MG63 (cell line): ENCODE measurements at regions not wholly inside any gene's neighbourhood (a gene's known extent, or its start where the extent isn't known, plus 50 kb on each side); places are given as distances from the start of the nearest gene placed in this dataset.
"Not testable (repeated sequence)": the region's sequence is repeated elsewhere in the genome, so short reads cannot be mapped to it uniquely, and the experiment has no call there.

Source experiments
- DNase-seq: peaks from one replicate; pipeline ENCODE4 v3.0.0-alpha.2; 2020
- H3K27me3 ChIP-seq: fragments of 250-450 bp; sonication (Bioruptor Pico); 2 replicates; pipeline ENCODE4 v1.5.1; 2020; ENCODE audit warnings: mild to moderate bottlenecking, moderate library complexity
- H3K36me3 ChIP-seq: fragments of 250-450 bp; sonication (Bioruptor Pico); 2 replicates; pipeline ENCODE4 v1.5.1; 2020; ENCODE audit warnings: mild to moderate bottlenecking, moderate library complexity
- H3K4me3 ChIP-seq: fragments of 250-450 bp; sonication (Bioruptor Pico); 2 replicates; pipeline ENCODE4 v1.5.1; 2020; ENCODE audit warnings: mild to moderate bottlenecking, moderate library complexity
- H3K9me3 ChIP-seq: fragments of 250-450 bp; sonication (Bioruptor Pico); 2 replicates; pipeline ENCODE4 v1.5.1; 2020; ENCODE audit warnings: mild to moderate bottlenecking, moderate library complexity

DNA sequence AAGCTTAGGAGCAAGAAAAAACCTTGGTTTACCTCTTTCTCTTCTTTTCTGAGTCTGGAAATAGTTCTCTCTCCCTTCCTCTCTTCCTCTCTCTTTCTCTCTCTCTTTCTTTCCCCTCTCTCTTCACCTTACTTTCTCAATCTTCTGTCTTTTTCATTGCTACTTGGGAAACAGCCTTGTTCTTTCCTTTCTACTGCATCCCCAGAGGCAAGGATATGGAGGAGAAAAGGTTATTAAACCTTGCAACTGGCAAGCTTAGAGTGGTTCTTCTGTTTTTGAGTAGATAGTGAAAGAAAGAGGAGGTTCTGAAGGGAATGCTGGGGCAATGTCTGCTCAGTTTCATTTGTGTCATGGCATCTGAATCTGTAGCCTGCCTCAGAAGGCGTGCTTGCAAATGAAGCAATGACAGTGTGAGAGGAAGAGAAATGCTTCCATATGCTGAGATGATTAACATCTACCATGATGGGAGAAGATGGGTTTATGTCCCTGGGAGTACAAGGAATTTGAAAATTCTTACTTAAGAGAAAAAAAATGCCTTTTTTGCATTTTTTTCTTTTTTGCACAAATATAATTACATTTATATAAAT lies 190.6 kb downstream of the CEP135 start:
- Histone ChIP-seq H3K9me3 (no peaks in the 10 kb centered on the region), H3K27me3 (no peaks in the 10 kb centered on the region), H3K36me3 (no peaks in the 10 kb centered on the region), H3K4me3 (no peak overlapping the region)
- DNase-seq, result no peak

DNA sequence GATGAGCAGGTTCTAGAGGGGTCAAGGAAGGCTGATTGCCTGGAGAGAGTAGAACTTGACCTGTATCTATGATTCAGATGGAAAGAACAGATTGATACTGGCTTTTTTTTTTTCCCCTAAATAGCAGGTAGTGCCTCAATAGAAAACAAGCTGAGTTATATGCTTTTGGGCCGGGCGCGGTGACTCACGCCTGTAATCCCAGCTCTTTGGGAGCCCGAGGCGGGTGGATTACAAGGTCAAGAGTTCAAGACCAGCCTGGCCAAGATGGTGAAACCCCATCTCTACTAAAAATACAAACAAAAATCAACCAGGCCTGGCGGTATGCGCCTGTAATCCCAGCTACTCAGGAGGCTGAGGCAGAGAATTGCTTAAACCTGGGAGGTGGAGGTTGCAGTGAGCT lies 186.1 kb downstream of the CEP135 start:
- not testable (repeated sequence) for H3K27me3 ChIP-seq, H3K9me3 ChIP-seq, H3K36me3 ChIP-seq, H3K4me3 ChIP-seq
- peak; percentile 71 for DNase-seq

DNA sequence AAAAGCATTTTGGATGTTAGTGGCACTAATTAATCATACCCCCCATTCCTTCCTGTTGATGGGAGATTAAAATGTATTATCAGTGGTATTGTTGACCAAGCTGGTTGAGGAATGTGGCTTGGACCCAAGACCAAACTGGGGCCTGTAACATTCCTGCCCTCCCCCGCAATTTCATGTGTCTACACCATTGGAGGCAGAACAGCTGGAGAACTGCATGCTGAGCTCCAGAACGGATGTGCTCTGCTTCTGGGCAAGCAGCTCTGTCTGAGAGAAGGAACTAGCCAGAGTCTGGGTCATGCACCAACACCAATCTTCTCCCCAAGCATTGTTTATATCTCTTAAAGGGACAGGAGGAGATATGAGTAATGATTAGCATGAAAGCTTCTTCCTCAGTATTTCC lies 185.5 kb downstream of the CEP135 start:
- H3K9me3 ChIP-seq, result no peaks in the 10 kb centered on the region
- no peaks in the 10 kb centered on the region for H3K27me3 ChIP-seq
- DNase-seq, result peak; percentile 76
- no peak overlapping the region for H3K4me3 ChIP-seq
- no peaks in the 10 kb centered on the region for H3K36me3 ChIP-seq

DNA sequence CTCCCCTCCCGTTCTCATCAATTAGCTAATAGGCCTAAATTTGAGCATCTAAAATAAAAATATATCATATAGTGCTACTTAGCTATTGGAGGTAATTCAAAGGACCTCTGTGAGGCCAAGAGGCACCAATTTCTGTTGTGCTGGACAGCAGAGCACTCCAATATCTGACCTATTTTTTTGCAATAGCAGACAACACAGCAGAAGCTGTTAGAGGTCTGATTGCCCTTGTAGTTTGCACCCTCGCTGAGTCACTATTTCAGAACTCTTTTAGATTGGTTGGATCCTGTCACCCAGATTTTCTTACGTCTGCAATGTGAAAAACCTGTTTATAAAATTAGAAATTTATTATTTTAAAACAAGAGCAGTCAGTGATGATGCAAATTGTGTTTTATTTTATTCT lies 184.1 kb downstream of the CEP135 start:
- Histone ChIP-seq H3K36me3 (no peaks in the 10 kb centered on the region), H3K27me3 (no peaks in the 10 kb centered on the region), H3K9me3 (no peaks in the 10 kb centered on the region), H3K4me3 (no peak overlapping the region)
- no peak for DNase-seq

DNA sequence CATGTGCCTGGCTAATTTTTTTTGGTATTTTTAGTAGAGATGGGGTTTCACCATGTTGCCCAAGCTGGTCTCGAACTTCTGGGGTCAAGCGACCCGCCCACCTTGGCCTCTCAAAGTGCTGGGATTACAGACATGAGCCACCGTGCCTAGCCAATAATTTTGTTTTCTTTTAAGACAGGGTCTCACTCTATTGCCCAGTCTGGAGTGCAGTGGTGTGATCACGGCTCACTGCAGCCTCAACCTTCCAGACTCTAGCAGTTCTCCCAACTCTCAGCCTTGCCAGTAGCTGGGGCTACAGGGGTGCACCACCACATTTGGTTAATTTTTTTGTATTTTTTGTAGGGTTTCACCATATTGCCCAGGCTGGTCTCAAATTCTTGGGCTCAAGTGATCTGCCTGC lies 183.4 kb downstream of the CEP135 start:
- H3K9me3 ChIP-seq, DNase-seq, H3K27me3 ChIP-seq, H3K4me3 ChIP-seq, H3K36me3 ChIP-seq: not testable (repeated sequence)

DNA sequence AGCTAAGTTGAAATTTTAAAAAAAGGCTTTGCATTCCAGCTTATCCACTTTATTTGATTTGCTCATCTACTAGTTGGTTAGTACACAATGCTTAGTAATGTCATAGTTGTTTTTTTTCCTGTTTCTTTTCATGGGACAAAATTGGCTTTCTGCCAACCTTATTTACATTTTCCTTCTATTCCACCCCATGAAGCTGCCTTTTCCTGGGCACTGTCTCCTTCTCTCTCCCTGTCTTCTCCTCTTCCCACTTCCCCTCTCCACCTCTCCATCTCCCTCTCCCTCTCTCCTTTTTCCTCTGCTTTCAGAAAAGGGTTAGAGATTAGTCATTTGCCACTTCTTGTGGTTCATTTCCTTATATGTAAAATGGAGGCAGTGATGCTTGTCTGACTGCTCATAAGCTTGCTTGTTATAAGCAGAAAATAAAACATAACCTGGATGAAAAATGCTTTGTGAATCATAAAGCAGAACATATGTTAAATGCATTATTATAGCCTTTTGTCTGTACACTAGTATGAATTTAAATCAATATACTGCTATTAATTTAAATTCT lies 181.9 kb downstream of the CEP135 start:
- Histone ChIP-seq H3K36me3 (no peaks in the 10 kb centered on the region), H3K27me3 (no peaks in the 10 kb centered on the region), H3K9me3 (no peaks in the 10 kb centered on the region), H3K4me3 (no peak overlapping the region)
- no peak for DNase-seq

DNA sequence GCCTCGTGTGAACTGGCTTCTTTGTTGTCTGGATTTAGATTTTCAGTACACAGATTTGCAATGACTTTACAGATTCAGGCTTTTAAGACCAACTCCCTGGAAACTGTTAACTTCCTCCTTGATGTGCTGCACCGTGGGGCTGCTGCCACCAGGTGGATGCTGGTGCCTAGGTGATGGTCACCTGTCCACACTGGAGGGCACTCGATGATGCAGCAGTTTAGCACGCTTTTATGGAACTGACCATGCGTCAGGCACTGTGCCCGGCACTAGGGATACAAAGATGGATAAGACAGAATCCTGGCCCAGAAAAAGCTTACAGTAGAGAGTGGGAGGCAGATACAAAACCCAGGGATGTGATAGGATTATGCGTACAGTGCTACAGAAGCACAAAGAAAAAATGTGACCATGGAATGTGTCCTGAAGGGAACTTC lies 180.7 kb downstream of the CEP135 start:
- DNase-seq, result no peak
- Histone ChIP-seq H3K27me3 (no peaks in the 10 kb centered on the region), H3K4me3 (no peak overlapping the region), H3K36me3 (no peaks in the 10 kb centered on the region), H3K9me3 (no peaks in the 10 kb centered on the region)

DNA sequence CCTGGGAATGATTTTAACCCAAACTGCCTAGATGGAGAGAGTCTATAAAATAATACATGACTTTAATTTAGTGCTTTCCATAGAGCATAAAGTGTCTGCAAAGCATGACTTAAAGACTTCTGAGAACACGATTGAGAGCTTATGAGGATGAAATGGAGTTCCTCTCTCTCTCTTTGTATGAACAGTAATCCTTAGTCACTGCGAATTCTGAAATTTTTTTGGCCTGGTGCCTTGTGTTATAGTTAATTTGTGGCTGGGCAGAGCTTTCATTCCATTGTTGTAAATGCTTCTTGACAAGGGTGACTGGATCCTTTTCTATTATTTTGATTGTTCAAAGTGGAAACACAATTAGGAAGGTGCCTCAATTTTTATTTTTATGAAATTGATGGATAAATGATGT lies 179.5 kb downstream of the CEP135 start:
- H3K36me3 ChIP-seq, result no peaks in the 10 kb centered on the region
- H3K27me3 ChIP-seq, result no peaks in the 10 kb centered on the region
- no peaks in the 10 kb centered on the region for H3K9me3 ChIP-seq
- H3K4me3 ChIP-seq, result no peak overlapping the region
- DNase-seq, result peak; percentile 19

DNA sequence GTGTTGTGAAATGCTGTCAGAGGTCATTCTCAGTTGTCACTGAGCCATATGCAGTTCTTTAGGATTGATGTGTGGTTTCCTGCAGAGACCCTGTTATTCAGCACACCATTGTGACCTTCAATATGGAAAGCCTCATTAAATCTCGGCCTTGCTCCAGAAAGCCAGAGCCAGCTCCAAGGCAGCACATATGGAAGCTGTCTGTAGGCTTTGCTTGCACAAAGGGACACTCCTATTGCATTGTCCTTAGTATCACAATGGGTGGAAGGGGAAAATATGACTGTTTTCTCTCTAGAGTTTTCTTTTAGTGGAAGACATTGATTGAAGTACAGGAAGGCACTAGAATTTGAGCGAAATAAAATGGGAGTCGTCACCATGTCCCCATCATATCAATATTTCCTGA lies 179.0 kb downstream of the CEP135 start:
- Histone ChIP-seq H3K4me3 (no peak overlapping the region), H3K36me3 (no peaks in the 10 kb centered on the region), H3K9me3 (no peaks in the 10 kb centered on the region), H3K27me3 (no peaks in the 10 kb centered on the region)
- no peak for DNase-seq

DNA sequence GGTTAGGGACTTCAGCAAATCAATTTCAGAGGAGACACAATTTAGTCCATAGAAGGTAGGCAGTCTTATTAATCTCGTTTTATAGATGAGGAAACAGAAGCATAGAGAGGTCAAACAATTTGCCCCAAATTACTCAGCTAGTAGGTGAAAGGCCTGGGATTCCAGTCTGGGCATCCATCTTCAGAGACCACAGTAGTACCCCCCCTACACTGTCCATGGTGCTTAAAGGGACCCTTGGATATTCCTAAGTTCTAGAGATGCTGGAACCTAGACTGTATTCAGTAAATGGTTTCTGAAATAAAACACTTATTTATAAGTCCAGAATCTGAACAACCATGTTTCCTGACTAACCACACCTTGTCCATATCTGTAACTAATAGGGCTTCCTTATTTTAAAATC lies 174.8 kb downstream of the CEP135 start:
- Histone ChIP-seq H3K36me3 (no peaks in the 10 kb centered on the region), H3K4me3 (no peak overlapping the region), H3K9me3 (no peaks in the 10 kb centered on the region), H3K27me3 (no peaks in the 10 kb centered on the region)
- no peak for DNase-seq

DNA sequence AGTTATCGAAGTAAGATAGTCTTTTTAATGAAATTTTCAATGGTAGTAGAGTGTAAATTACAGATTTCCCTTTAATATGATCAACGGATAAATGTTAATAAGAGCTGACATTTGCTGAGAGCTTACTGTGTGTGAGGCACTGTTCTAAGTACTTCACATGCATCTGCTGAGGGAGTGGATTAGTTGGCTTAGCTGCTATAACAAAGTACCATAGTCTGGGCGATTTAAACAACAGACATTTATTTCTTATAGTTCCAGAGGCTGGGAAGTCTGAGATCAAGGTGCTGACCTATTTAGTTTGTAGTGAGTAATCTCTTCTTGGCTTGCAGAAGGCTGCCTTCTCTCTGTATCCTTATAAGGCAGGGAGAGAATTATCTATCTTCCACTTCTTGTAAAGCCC lies 174.3 kb downstream of the CEP135 start:
- H3K36me3 ChIP-seq, result no peaks in the 10 kb centered on the region
- H3K27me3 ChIP-seq, result no peaks in the 10 kb centered on the region
- H3K4me3 ChIP-seq, result no peak overlapping the region
- DNase-seq, result no peak
- no peaks in the 10 kb centered on the region for H3K9me3 ChIP-seq

DNA sequence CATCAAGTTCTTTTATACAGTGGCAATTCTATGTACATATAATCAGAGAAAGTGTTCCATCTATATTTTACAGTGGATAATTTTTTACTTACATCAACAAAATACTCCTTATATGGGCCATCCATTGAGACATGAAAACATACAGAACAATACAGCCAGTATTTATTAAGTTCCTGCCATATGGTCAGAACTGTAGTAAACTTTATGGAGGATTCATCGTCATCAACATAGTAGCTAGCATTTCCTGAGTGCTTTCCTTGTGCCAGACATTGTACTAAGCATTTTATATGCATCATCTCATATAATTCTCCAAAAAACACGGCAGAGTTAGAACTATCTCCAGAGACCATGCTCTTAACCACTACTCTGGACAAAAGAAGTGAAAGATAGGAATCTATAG lies 170.1 kb downstream of the CEP135 start:
- no peaks in the 10 kb centered on the region for H3K9me3 ChIP-seq
- H3K36me3 ChIP-seq, result no peaks in the 10 kb centered on the region
- H3K4me3 ChIP-seq, result no peak overlapping the region
- no peaks in the 10 kb centered on the region for H3K27me3 ChIP-seq
- no peak for DNase-seq

DNA sequence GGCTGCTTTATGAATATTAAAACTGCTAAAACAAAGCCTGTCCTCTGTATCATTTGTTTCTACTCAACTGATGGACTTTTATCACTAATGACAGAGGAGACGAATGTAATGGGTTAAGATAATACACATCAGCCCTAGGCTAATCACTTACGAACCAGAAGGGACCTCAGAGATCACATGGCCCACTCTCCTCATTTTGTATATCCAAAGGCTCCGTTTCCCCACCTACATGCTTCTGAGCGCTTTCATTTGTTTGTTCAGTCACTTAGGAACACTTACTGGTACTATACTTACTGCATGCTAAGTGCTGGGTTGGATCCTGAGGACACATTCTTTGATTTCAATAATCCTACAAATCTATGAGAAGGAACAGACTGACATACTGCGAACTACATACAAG lies 169.3 kb downstream of the CEP135 start:
- no peaks in the 10 kb centered on the region for H3K9me3 ChIP-seq
- no peaks in the 10 kb centered on the region for H3K27me3 ChIP-seq
- H3K4me3 ChIP-seq, result no peak overlapping the region
- DNase-seq, result no peak
- H3K36me3 ChIP-seq, result no peaks in the 10 kb centered on the region

DNA sequence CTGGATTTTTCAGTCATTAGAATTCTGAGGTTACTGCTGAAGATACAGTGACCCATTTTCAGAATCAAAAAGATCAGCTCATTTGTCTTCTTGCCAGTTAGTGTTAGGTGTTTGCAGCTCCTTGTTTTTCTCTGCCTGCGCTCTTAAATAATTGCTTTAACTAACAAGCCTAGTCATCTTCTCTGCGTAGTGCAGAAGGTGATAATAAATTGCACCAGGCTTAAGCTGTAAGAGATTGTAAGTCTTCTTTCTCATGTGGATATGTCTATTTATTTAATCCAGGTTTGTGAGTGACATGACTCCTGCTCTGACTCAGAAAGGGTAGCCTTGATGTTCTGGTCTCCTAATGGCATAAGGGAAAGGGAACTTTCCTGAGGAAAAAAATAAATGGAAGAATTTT lies 167.2 kb downstream of the CEP135 start:
- Histone ChIP-seq H3K36me3 (no peaks in the 10 kb centered on the region), H3K4me3 (no peak overlapping the region), H3K9me3 (no peaks in the 10 kb centered on the region), H3K27me3 (no peaks in the 10 kb centered on the region)
- no peak for DNase-seq

DNA sequence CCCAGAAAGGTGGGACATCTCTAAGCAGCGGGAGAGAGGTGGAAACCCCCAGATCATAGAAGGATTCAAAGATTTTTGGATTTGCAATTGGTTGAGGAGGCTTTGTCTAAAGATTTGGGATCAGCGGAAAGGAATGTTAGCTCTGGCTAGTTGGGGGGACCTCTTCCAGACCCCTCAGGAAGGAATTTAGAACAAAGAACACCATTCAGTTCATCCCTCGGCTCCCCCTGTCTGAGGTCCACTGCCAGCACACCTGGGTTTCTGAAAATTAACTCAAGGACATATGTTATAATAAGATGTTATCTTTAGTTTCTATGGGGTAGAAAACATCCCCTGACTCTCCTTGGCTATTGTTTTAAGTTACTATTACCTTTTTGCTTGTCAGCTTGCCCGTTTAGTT lies 163.6 kb downstream of the CEP135 start:
- no peaks in the 10 kb centered on the region for H3K27me3 ChIP-seq
- H3K4me3 ChIP-seq, result no peak overlapping the region
- DNase-seq, result no peak
- no peaks in the 10 kb centered on the region for H3K9me3 ChIP-seq
- no peaks in the 10 kb centered on the region for H3K36me3 ChIP-seq

DNA sequence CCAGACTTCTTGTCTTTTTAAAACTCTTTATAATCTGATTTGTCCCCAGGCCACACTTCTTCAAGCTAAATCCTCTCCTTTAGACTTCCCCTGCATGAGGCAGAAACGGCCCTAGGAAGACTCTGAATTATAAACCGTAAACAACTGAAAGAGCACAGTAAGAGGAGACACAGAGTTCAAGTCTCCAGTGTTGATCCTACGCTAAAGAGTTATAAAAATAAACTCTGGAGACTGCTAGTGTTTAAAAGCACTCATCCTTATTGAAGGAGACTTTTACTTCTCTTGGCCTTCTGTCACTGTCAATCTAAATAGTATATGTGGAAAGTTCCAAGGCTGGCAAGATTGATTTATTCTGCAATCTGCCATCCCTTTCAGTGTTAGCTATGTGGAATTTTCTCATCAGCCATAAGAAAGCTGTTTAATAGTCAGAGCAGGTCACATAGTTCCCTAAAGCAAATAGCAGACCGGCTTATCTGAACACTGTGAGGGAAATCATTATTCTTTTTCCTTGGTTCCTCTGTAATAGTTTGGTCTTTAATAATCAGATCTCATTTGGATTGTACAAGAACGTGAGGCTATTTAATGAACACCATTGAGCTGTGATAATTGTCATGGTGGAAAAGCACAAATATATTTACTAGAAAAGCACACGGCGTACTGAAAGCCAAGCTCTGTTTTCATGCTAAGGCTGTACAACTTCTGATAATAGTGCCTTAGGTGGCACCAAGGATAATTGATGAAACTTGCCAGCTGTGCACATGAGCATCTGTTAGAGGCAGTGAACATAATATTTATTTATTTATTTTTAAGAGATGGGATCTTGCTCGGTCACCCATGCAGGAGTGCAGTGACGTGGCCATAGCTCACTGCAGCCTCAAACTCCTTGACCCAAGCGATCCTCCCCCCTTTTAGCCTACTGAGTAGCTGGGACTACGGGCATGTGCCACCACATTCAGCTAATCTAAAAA lies 157.7 kb downstream of the CEP135 start:
- H3K4me3 ChIP-seq, result no peak overlapping the region
- H3K27me3 ChIP-seq, result no peaks in the 10 kb centered on the region
- no peaks in the 10 kb centered on the region for H3K36me3 ChIP-seq
- no peak for DNase-seq
- H3K9me3 ChIP-seq, result no peaks in the 10 kb centered on the region

DNA sequence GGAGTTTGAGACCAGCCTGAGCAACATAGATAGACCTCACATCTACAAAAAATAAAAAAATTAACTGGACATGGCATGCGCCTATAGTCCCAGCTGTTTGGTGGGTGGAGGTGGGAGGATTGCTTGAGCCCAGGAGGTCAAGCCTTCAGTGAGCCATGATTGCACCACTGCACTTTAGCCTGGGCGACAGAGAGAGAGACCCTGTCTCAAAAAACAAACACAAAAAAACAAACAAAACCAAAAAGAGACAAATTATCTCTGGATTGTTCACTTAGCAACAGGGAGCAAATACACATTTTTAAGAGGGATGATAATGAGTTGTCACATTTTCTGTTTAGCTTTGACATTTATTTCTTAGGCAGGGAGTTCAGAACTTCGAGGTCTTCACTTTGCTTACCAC lies 155.4 kb downstream of the CEP135 start:
- Histone ChIP-seq H3K9me3 (no peaks in the 10 kb centered on the region), H3K4me3 (no peak overlapping the region), H3K36me3 (no peaks in the 10 kb centered on the region), H3K27me3 (no peaks in the 10 kb centered on the region)
- DNase-seq, result no peak

DNA sequence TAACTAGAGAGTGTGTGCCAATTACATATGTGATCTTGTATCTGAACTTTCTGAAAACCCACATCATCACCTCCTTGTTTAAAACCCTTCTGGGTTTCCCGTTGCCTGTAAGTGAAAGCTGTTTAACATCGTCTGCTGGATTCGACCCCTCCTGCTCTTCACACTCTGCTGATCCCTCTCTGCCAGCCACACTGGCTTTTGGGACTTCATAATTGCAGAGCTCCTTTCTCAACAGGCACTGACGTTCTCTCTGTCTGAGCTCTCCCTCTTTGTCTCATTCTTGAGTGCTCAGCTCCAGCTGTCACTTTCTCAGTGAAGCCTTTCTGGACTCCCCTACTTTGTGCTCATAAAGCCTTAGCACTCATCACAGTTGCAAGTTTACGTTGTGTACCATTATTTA lies 153.9 kb downstream of the CEP135 start:
- H3K27me3 ChIP-seq, result no peaks in the 10 kb centered on the region
- DNase-seq, result no peak
- no peaks in the 10 kb centered on the region for H3K36me3 ChIP-seq
- H3K4me3 ChIP-seq, result no peak overlapping the region
- no peaks in the 10 kb centered on the region for H3K9me3 ChIP-seq
